ENCODE measurements at regions not wholly inside any gene's neighbourhood (a gene's known extent, or its start where the extent isn't known, plus 50 kb on each side); places are given as distances from the start of the nearest gene placed in this dataset.

- TF ChIP-seq, protein P1, sequence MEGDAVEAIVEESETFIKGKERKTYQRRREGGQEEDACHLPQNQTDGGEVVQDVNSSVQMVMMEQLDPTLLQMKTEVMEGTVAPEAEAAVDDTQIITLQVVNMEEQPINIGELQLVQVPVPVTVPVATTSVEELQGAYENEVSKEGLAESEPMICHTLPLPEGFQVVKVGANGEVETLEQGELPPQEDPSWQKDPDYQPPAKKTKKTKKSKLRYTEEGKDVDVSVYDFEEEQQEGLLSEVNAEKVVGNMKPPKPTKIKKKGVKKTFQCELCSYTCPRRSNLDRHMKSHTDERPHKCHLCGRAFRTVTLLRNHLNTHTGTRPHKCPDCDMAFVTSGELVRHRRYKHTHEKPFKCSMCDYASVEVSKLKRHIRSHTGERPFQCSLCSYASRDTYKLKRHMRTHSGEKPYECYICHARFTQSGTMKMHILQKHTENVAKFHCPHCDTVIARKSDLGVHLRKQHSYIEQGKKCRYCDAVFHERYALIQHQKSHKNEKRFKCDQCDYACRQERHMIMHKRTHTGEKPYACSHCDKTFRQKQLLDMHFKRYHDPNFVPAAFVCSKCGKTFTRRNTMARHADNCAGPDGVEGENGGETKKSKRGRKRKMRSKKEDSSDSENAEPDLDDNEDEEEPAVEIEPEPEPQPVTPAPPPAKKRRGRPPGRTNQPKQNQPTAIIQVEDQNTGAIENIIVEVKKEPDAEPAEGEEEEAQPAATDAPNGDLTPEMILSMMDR (conservative IDR thresholded peaks at IDR 0.05) = no peak
- TF ChIP-seq EZH2 (IDR thresholded peaks at IDR 0.05; ENCODE audit: low read depth) = no peak
These were observed 117.7 kb downstream of the ETS2 start for GRCh38 chr21:38923429-38923828.

All from PC-9 (cell line).